C4-2B (cell line): ENCODE measurements at regions not wholly inside any gene's neighbourhood (a gene's known extent, or its start where the extent isn't known, plus 50 kb on each side); places are given as distances from the start of the nearest gene placed in this dataset.

ENCODE experiments used
- CTCF ChIP-seq: fragments of 450-650 bp; conservative IDR thresholded peaks from 2 replicates; pipeline ENCODE4 v1.5.1; 2017; ENCODE audit warnings: mild to moderate bottlenecking
- ZFX ChIP-seq: fragments of 450-650 bp; IDR thresholded peaks from 2 replicates; pipeline ENCODE4 v1.6.1; 2017

DNA sequence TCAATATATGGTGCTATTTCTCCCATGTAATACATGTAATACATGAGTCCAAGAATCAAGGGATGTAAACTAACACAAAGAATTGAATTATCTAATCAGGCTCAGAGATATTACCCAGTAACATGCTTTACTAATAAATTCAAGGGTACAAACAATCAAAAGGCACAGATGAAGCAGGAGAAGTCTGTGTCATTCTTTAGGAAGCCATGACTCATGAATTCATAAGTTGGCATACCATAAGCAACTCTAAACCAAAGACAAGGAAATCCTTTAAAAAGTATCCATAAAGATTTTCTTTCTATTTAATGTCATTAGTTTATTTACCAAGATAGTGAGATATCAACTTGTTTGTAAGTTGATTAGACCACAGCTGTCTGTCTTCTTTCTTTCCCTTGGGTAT, 446.0 kb upstream of the IMPG1 start:
- TF ChIP-seq CTCF (no peak), ZFX (no peak)
